Activated naive CD4-positive, alpha-beta T cell treated with anti-CD3 and anti-CD28 coated beads, Interleukin-2, amount 50 U/mL, for 16 hours (primary cell): ENCODE measurements at regions not wholly inside any gene's neighbourhood (a gene's known extent, or its start where the extent isn't known, plus 50 kb on each side); places are given as distances from the start of the nearest gene placed in this dataset.
"Not testable (repeated sequence)": the region's sequence is repeated elsewhere in the genome, so short reads cannot be mapped to it uniquely, and the experiment has no call there.

ENCODE experiments used
- DNase-seq: peaks from one replicate; pipeline ENCODE4 v3.0.0-alpha.2; 2020

- no peak for DNase-seq
These were observed 244.2 kb downstream of the RFPL4B start for GRCh38 chr6:112591329-112591728.

GRCh38 chr6:112592159-112592558 is 245.0 kb downstream of the RFPL4B start:
- DNase-seq = no peak

- no peak for DNase-seq
These were observed 247.9 kb downstream of the RFPL4B start for GRCh38 chr6:112594886-112595594.

- no peak for DNase-seq
These were observed 248.7 kb downstream of the RFPL4B start for GRCh38 chr6:112595841-112596240.

GRCh38 chr6:112597176-112597575 is 250.0 kb downstream of the RFPL4B start:
- no peak for DNase-seq

GRCh38 chr6:112600168-112600567 is 253.0 kb downstream of the RFPL4B start:
- no peak for DNase-seq

- DNase-seq = no peak
These were observed 256.6 kb downstream of the RFPL4B start for GRCh38 chr6:112603726-112604125.

GRCh38 chr6:112606656-112607435 is 259.7 kb downstream of the RFPL4B start:
- no peak for DNase-seq

- not testable (repeated sequence) for DNase-seq
These were observed 261.8 kb downstream of the RFPL4B start for GRCh38 chr6:112608925-112609324.

GRCh38 chr6:112613410-112613809 is 266.3 kb downstream of the RFPL4B start:
- DNase-seq = no peak

- DNase-seq = no peak
These were observed 271.7 kb downstream of the RFPL4B start for GRCh38 chr6:112618849-112619248.

GRCh38 chr6:112620812-112621569 is 273.9 kb downstream of the RFPL4B start:
- no peak for DNase-seq

- no peak for DNase-seq
These were observed 274.9 kb downstream of the RFPL4B start for GRCh38 chr6:112622036-112622435.

- no peak for DNase-seq
These were observed 279.4 kb downstream of the RFPL4B start for GRCh38 chr6:112626468-112627082.

- no peak for DNase-seq
These were observed 287.2 kb downstream of the RFPL4B start for GRCh38 chr6:112634376-112634775.

- no peak for DNase-seq
These were observed 289.6 kb downstream of the RFPL4B start for GRCh38 chr6:112636650-112637262.

GRCh38 chr6:112639391-112639831 is 292.3 kb downstream of the RFPL4B start:
- no peak for DNase-seq

GRCh38 chr6:112640891-112641290 is 293.8 kb downstream of the RFPL4B start:
- no peak for DNase-seq

- no peak for DNase-seq
These were observed 302.7 kb downstream of the RFPL4B start for GRCh38 chr6:112649853-112650252.

GRCh38 chr6:112651239-112651638 is 304.1 kb downstream of the RFPL4B start:
- no peak for DNase-seq

GRCh38 chr6:112659912-112660311 is 312.8 kb downstream of the RFPL4B start:
- DNase-seq = no peak

GRCh38 chr6:112660626-112661025 is 313.5 kb downstream of the RFPL4B start:
- no peak for DNase-seq

- no peak for DNase-seq
These were observed 316.6 kb downstream of the RFPL4B start for GRCh38 chr6:112663698-112664097.
